ENCODE measurements at regions not wholly inside any gene's neighbourhood (a gene's known extent, or its start where the extent isn't known, plus 50 kb on each side); places are given as distances from the start of the nearest gene placed in this dataset.
"Not testable (repeated sequence)": the region's sequence is repeated elsewhere in the genome, so short reads cannot be mapped to it uniquely, and the experiment has no call there.

- Mint-ChIP-seq H3K27ac (no peak overlapping the region), H3K27me3 (peaks cover 6% of the 10 kb centered on the region), H3K4me1 (no peaks in the 10 kb centered on the region)
Observed at GRCh38 chr15:61382927-61383326, 153.8 kb upstream of the RORA start.

GRCh38 chr15:61381501-61381900 is 152.4 kb upstream of the RORA start:
- Mint-ChIP-seq H3K27ac (no peak overlapping the region), H3K9me3 (no peaks in the 10 kb centered on the region), H3K4me3 (no peak overlapping the region), H3K4me1 (no peaks in the 10 kb centered on the region), H3K27me3 (peaks cover 6% of the 10 kb centered on the region), H3K36me3 (no peaks in the 10 kb centered on the region)

More at GRCh38 chr15:61382927-61383326, 153.8 kb upstream of the RORA start:
- Mint-ChIP-seq H3K4me3 (no peak overlapping the region), H3K36me3 (no peaks in the 10 kb centered on the region), H3K9me3 (no peaks in the 10 kb centered on the region)

- no peaks in the 10 kb centered on the region for H3K4me1 Mint-ChIP-seq
- H3K4me3 Mint-ChIP-seq: no peak overlapping the region
- no peaks in the 10 kb centered on the region for H3K36me3 Mint-ChIP-seq
- H3K27ac Mint-ChIP-seq: no peak overlapping the region
- peaks cover 2% of the 10 kb centered on the region for H3K27me3 Mint-ChIP-seq
- no peaks in the 10 kb centered on the region for H3K9me3 Mint-ChIP-seq
Observed at GRCh38 chr15:61380270-61380669, 151.2 kb upstream of the RORA start.

- H3K27me3 Mint-ChIP-seq: peaks cover 7% of the 10 kb centered on the region
- no peak overlapping the region for H3K27ac Mint-ChIP-seq
- H3K36me3 Mint-ChIP-seq: no peaks in the 10 kb centered on the region
- no peaks in the 10 kb centered on the region for H3K9me3 Mint-ChIP-seq
- no peak overlapping the region for H3K4me3 Mint-ChIP-seq
- H3K4me1 Mint-ChIP-seq: no peaks in the 10 kb centered on the region
Observed at GRCh38 chr15:61379005-61379404, 149.9 kb upstream of the RORA start.

GRCh38 chr15:61376961-61377360 is 147.9 kb upstream of the RORA start:
- Mint-ChIP-seq H3K27ac (no peak overlapping the region), H3K9me3 (no peaks in the 10 kb centered on the region), H3K4me1 (no peaks in the 10 kb centered on the region), H3K4me3 (no peak overlapping the region), H3K36me3 (no peaks in the 10 kb centered on the region), H3K27me3 (peaks cover 7% of the 10 kb centered on the region)

- Mint-ChIP-seq H3K4me3 (no peak overlapping the region), H3K9me3 (no peaks in the 10 kb centered on the region), H3K36me3 (no peaks in the 10 kb centered on the region), H3K4me1 (no peaks in the 10 kb centered on the region), H3K27me3 (peaks cover 7% of the 10 kb centered on the region), H3K27ac (no peak overlapping the region)
Observed at GRCh38 chr15:61376516-61376915, 147.4 kb upstream of the RORA start.

GRCh38 chr15:61374848-61375247 is 145.7 kb upstream of the RORA start:
- peaks cover 5% of the 10 kb centered on the region for H3K27me3 Mint-ChIP-seq
- no peaks in the 10 kb centered on the region for H3K9me3 Mint-ChIP-seq
- no peaks in the 10 kb centered on the region for H3K4me1 Mint-ChIP-seq
- H3K27ac Mint-ChIP-seq: no peak overlapping the region
- H3K36me3 Mint-ChIP-seq: no peaks in the 10 kb centered on the region
- no peak overlapping the region for H3K4me3 Mint-ChIP-seq

- no peaks in the 10 kb centered on the region for H3K4me1 Mint-ChIP-seq
- H3K4me3 Mint-ChIP-seq: no peak overlapping the region
- peaks cover 20% of the 10 kb centered on the region for H3K9me3 Mint-ChIP-seq
- peaks cover 5% of the 10 kb centered on the region for H3K36me3 Mint-ChIP-seq
- peaks cover 14% of the 10 kb centered on the region for H3K27me3 Mint-ChIP-seq
- no peak overlapping the region for H3K27ac Mint-ChIP-seq
Observed at GRCh38 chr15:61367953-61368352, 138.9 kb upstream of the RORA start.

- Mint-ChIP-seq H3K4me3 (no peak overlapping the region), H3K4me1 (no peaks in the 10 kb centered on the region), H3K36me3 (peaks cover 5% of the 10 kb centered on the region), H3K9me3 (peaks cover 30% of the 10 kb centered on the region), H3K27ac (no peak overlapping the region), H3K27me3 (peaks cover 26% of the 10 kb centered on the region)
Observed at GRCh38 chr15:61364871-61365270, 135.8 kb upstream of the RORA start.

GRCh38 chr15:61362912-61363311 is 133.8 kb upstream of the RORA start:
- H3K27ac Mint-ChIP-seq, H3K4me1 Mint-ChIP-seq, H3K36me3 Mint-ChIP-seq, H3K4me3 Mint-ChIP-seq: not testable (repeated sequence)
- H3K9me3 Mint-ChIP-seq: peaks cover 34% of the 10 kb centered on the region
- peaks cover 23% of the 10 kb centered on the region for H3K27me3 Mint-ChIP-seq

- Mint-ChIP-seq H3K27me3 (peaks cover 26% of the 10 kb centered on the region), H3K4me3 (no peak overlapping the region), H3K4me1 (no peaks in the 10 kb centered on the region), H3K27ac (no peak overlapping the region), H3K9me3 (peaks cover 13% of the 10 kb centered on the region), H3K36me3 (no peaks in the 10 kb centered on the region)
Observed at GRCh38 chr15:61344293-61344692, 115.2 kb upstream of the RORA start.

GRCh38 chr15:61342390-61342789 is 113.3 kb upstream of the RORA start:
- no peak overlapping the region for H3K27ac Mint-ChIP-seq
- peaks cover 13% of the 10 kb centered on the region for H3K9me3 Mint-ChIP-seq
- peaks cover 35% of the 10 kb centered on the region for H3K27me3 Mint-ChIP-seq
- H3K4me3 Mint-ChIP-seq: no peak overlapping the region
- no peaks in the 10 kb centered on the region for H3K36me3 Mint-ChIP-seq
- no peaks in the 10 kb centered on the region for H3K4me1 Mint-ChIP-seq

- no peak overlapping the region for H3K4me3 Mint-ChIP-seq
- H3K9me3 Mint-ChIP-seq: peaks cover 18% of the 10 kb centered on the region
- H3K36me3 Mint-ChIP-seq: no peaks in the 10 kb centered on the region
- peaks cover 33% of the 10 kb centered on the region for H3K27me3 Mint-ChIP-seq
- H3K27ac Mint-ChIP-seq: no peak overlapping the region
- H3K4me1 Mint-ChIP-seq: no peaks in the 10 kb centered on the region
Observed at GRCh38 chr15:61339516-61339915, 110.4 kb upstream of the RORA start.

- no peaks in the 10 kb centered on the region for H3K4me1 Mint-ChIP-seq
- no peak overlapping the region for H3K4me3 Mint-ChIP-seq
- peaks cover 32% of the 10 kb centered on the region for H3K27me3 Mint-ChIP-seq
- no peaks in the 10 kb centered on the region for H3K36me3 Mint-ChIP-seq
- peaks cover 5% of the 10 kb centered on the region for H3K9me3 Mint-ChIP-seq
- H3K27ac Mint-ChIP-seq: no peak overlapping the region
Observed at GRCh38 chr15:61337541-61337940, 108.4 kb upstream of the RORA start.

GRCh38 chr15:61336026-61336638 is 107.0 kb upstream of the RORA start:
- Mint-ChIP-seq H3K4me3 (no peak overlapping the region), H3K36me3 (no peaks in the 10 kb centered on the region), H3K4me1 (no peaks in the 10 kb centered on the region), H3K9me3 (peaks cover 5% of the 10 kb centered on the region), H3K27me3 (peaks cover 34% of the 10 kb centered on the region), H3K27ac (no peak overlapping the region)

GRCh38 chr15:61334714-61335113 is 105.6 kb upstream of the RORA start:
- peaks cover 30% of the 10 kb centered on the region for H3K27me3 Mint-ChIP-seq
- H3K27ac Mint-ChIP-seq, H3K4me1 Mint-ChIP-seq, H3K36me3 Mint-ChIP-seq, H3K4me3 Mint-ChIP-seq, H3K9me3 Mint-ChIP-seq: not testable (repeated sequence)

- no peaks in the 10 kb centered on the region for H3K4me1 Mint-ChIP-seq
- H3K36me3 Mint-ChIP-seq: no peaks in the 10 kb centered on the region
- H3K9me3 Mint-ChIP-seq: no peaks in the 10 kb centered on the region
- no peak overlapping the region for H3K4me3 Mint-ChIP-seq
- peaks cover 21% of the 10 kb centered on the region for H3K27me3 Mint-ChIP-seq
- H3K27ac Mint-ChIP-seq: no peak overlapping the region
Observed at GRCh38 chr15:61331019-61331418, 101.9 kb upstream of the RORA start.
